RWPE2 (cell line): ENCODE measurements at regions not wholly inside any gene's neighbourhood (a gene's known extent, or its start where the extent isn't known, plus 50 kb on each side); places are given as distances from the start of the nearest gene placed in this dataset.

Experiments used
- ATAC-seq: fragments of 200-7000 bp; cut with Tn5 transposase; 3 replicates; pipeline ENCODE4 v1.9.1; 2021; ENCODE audit warnings: low read depth
- DNase-seq: peaks from one replicate; pipeline ENCODE4 v3.0.0-alpha.2; 2020; ENCODE audit warnings: low spot score
- H3K27ac ChIP-seq: fragments of 450-650 bp; 2 replicates; pipeline ENCODE4 v1.5.1; 2017; ENCODE audit warnings: mild to moderate bottlenecking; ENCODE audit not compliant: poor library complexity, severe bottlenecking
- H3K27me3 ChIP-seq: fragments of 250-450 bp; sonication (Bioruptor Pico); 2 replicates; pipeline ENCODE4 v1.5.1; 2021; ENCODE audit warnings: mild to moderate bottlenecking, moderate library complexity; ENCODE audit not compliant: insufficient read depth, poor library complexity, severe bottlenecking
- H3K36me3 ChIP-seq: fragments of 250-450 bp; sonication (Bioruptor Pico); 2 replicates; pipeline ENCODE4 v1.5.1; 2020; ENCODE audit warnings: low read depth, mild to moderate bottlenecking, moderate library complexity
- H3K4me1 ChIP-seq: fragments of 250-450 bp; sonication (Bioruptor Pico); 2 replicates; pipeline ENCODE4 v1.5.1; 2021; ENCODE audit warnings: mild to moderate bottlenecking, moderate library complexity; ENCODE audit not compliant: insufficient read depth, poor library complexity, severe bottlenecking
- H3K4me3 ChIP-seq: fragments of 250-450 bp; sonication (Bioruptor Pico); 2 replicates; pipeline ENCODE4 v1.5.1; 2021; ENCODE audit warnings: mild to moderate bottlenecking, moderate library complexity; ENCODE audit not compliant: severe bottlenecking
- H3K9me3 ChIP-seq: fragments of 250-450 bp; sonication (Bioruptor Pico); 2 replicates; pipeline ENCODE4 v1.5.1; 2021; ENCODE audit warnings: mild to moderate bottlenecking, moderate library complexity; ENCODE audit not compliant: severe bottlenecking
- TF ChIP-seq, protein P1 (sequence below): fragments of 450-650 bp; IDR thresholded peaks from one replicate; pipeline ENCODE4 v1.5.1; 2017; ENCODE audit warnings: mild to moderate bottlenecking, moderate library complexity; ENCODE audit not compliant: poor library complexity, severe bottlenecking

- ATAC-seq (no peak), DNase-seq (no peak)
- no peaks in the 10 kb centered on the region for H3K4me1 ChIP-seq
- H3K9me3 ChIP-seq, result no peaks in the 10 kb centered on the region
- no peak overlapping the region for H3K27ac ChIP-seq
- H3K36me3 ChIP-seq, result no peaks in the 10 kb centered on the region
- no peaks in the 10 kb centered on the region for H3K27me3 ChIP-seq
- H3K4me3 ChIP-seq, result no peak overlapping the region
- TF ChIP-seq, protein P1, sequence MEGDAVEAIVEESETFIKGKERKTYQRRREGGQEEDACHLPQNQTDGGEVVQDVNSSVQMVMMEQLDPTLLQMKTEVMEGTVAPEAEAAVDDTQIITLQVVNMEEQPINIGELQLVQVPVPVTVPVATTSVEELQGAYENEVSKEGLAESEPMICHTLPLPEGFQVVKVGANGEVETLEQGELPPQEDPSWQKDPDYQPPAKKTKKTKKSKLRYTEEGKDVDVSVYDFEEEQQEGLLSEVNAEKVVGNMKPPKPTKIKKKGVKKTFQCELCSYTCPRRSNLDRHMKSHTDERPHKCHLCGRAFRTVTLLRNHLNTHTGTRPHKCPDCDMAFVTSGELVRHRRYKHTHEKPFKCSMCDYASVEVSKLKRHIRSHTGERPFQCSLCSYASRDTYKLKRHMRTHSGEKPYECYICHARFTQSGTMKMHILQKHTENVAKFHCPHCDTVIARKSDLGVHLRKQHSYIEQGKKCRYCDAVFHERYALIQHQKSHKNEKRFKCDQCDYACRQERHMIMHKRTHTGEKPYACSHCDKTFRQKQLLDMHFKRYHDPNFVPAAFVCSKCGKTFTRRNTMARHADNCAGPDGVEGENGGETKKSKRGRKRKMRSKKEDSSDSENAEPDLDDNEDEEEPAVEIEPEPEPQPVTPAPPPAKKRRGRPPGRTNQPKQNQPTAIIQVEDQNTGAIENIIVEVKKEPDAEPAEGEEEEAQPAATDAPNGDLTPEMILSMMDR, result no peak
Measured at GRCh38 chr9:91092214-91092613, 269.5 kb downstream of the AUH start.

- H3K36me3 ChIP-seq, result no peaks in the 10 kb centered on the region
- no peaks in the 10 kb centered on the region for H3K27me3 ChIP-seq
- no peak overlapping the region for H3K27ac ChIP-seq
- no peak overlapping the region for H3K4me3 ChIP-seq
- TF ChIP-seq, protein P1, result no peak
- DNase-seq (no peak), ATAC-seq (no peak)
- H3K9me3 ChIP-seq, result no peaks in the 10 kb centered on the region
- H3K4me1 ChIP-seq, result no peaks in the 10 kb centered on the region
Measured at GRCh38 chr9:91094324-91095088, 267.2 kb downstream of the AUH start.

DNA sequence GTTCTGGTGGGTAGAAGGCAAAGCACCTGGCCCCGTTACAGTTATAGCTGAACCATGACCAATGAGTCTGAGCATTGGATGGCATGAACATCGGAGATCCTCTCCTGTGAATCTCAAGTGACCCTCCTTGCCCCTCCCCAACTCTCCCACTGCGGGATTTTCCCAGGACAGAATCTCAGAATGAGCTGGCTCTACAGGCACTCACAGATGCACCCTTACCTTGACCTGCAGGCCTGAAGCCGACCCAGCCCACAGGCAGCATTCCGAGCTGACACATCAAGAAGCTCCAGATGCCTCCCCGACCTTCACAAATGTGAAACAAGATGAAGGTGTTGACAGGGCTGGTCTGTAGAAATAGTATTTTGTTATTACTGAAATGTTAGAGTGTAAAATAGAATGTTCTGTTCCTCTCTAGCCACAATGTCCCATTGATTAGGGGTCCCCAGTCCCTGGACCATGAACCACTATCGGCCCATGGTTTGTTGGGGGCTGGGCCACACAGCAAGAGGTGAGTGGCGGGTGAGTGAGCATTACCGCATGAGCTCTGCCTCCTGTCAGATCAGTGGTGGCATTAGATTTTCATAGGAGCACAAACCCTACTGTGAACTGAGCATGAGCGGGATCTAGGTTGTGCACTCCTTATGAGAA, 263.4 kb downstream of the AUH start:
- no peak overlapping the region for H3K27ac ChIP-seq

DNA sequence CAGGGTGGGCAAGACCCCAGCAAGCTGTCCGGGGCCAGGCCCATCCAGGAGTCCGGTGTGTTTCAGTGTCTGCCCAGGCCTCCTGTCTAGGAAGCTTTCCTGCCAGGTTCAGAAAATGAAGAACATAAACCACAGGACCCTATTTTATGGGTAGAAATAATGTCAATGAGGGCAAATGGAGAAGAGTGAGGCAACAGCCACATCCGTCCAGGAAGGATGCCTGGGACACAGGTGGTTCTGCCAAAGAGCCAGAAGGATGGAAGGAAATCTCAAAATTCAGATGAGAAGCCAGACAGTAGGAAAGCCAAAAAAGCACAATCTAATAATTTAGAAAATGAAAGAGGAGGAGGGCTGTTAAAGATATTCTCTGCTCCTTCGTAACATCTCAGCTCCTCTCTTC, 262.3 kb downstream of the AUH start:
- Histone ChIP-seq H3K4me1 (peaks cover 10% of the 10 kb centered on the region), H3K9me3 (no peaks in the 10 kb centered on the region), H3K27me3 (no peaks in the 10 kb centered on the region), H3K27ac (no peak overlapping the region), H3K4me3 (no peak overlapping the region), H3K36me3 (no peaks in the 10 kb centered on the region)
- TF ChIP-seq, protein P1, result no peak
- ATAC-seq (no peak), DNase-seq (no peak)

More for the DNA sequence above, 263.4 kb downstream of the AUH start:
- Histone ChIP-seq H3K4me1 (peaks cover 10% of the 10 kb centered on the region), H3K9me3 (no peaks in the 10 kb centered on the region), H3K4me3 (no peak overlapping the region), H3K27me3 (no peaks in the 10 kb centered on the region), H3K36me3 (no peaks in the 10 kb centered on the region)
- TF ChIP-seq, protein P1, result no peak
- ATAC-seq (no peak), DNase-seq (no peak)
